ENCODE measurements at regions not wholly inside any gene's neighbourhood (a gene's known extent, or its start where the extent isn't known, plus 50 kb on each side); places are given as distances from the start of the nearest gene placed in this dataset.

GRCh38 chr9:134554373-134555093, 87.1 kb upstream of the COL5A1 start:
- no peak for DNase-seq (ENCODE audit: extremely low spot score, unreplicated experiment)

GRCh38 chr9:134555094-134555650, 86.4 kb upstream of the COL5A1 start:
- Mint-ChIP-seq H3K27me3 (peaks cover 12% of the 10 kb centered on the region), H3K4me3 (no peak overlapping the region), H3K4me1 (ENCODE audit: unreplicated experiment) (peaks cover 20% of the 10 kb centered on the region), H3K27ac (no peak overlapping the region), H3K36me3 (no peaks in the 10 kb centered on the region), H3K9me3 (no peaks in the 10 kb centered on the region)
- TF ChIP-seq, protein P1, sequence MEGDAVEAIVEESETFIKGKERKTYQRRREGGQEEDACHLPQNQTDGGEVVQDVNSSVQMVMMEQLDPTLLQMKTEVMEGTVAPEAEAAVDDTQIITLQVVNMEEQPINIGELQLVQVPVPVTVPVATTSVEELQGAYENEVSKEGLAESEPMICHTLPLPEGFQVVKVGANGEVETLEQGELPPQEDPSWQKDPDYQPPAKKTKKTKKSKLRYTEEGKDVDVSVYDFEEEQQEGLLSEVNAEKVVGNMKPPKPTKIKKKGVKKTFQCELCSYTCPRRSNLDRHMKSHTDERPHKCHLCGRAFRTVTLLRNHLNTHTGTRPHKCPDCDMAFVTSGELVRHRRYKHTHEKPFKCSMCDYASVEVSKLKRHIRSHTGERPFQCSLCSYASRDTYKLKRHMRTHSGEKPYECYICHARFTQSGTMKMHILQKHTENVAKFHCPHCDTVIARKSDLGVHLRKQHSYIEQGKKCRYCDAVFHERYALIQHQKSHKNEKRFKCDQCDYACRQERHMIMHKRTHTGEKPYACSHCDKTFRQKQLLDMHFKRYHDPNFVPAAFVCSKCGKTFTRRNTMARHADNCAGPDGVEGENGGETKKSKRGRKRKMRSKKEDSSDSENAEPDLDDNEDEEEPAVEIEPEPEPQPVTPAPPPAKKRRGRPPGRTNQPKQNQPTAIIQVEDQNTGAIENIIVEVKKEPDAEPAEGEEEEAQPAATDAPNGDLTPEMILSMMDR (conservative IDR thresholded peaks at IDR 0.05), result no peak
- no peak for DNase-seq (ENCODE audit: extremely low spot score, unreplicated experiment)

More at GRCh38 chr9:134554373-134555093, 87.1 kb upstream of the COL5A1 start:
- peaks cover 20% of the 10 kb centered on the region for H3K4me1 Mint-ChIP-seq (ENCODE audit: unreplicated experiment)
- TF ChIP-seq, protein P1 (conservative IDR thresholded peaks at IDR 0.05), result no peak
- no peaks in the 10 kb centered on the region for H3K9me3 Mint-ChIP-seq
- H3K4me3 Mint-ChIP-seq, result no peak overlapping the region
- no peak overlapping the region for H3K27ac Mint-ChIP-seq
- no peaks in the 10 kb centered on the region for H3K36me3 Mint-ChIP-seq
- H3K27me3 Mint-ChIP-seq, result peaks cover 12% of the 10 kb centered on the region

- H3K4me3 Mint-ChIP-seq, result no peak overlapping the region
- H3K27me3 Mint-ChIP-seq, result peaks cover 7% of the 10 kb centered on the region
- no peaks in the 10 kb centered on the region for H3K36me3 Mint-ChIP-seq
- no peak for DNase-seq (ENCODE audit: extremely low spot score, unreplicated experiment)
- peaks cover 11% of the 10 kb centered on the region for H3K4me1 Mint-ChIP-seq (ENCODE audit: unreplicated experiment)
- H3K27ac Mint-ChIP-seq, result no peak overlapping the region
- TF ChIP-seq, protein P1 (conservative IDR thresholded peaks at IDR 0.05), result no peak
- H3K9me3 Mint-ChIP-seq, result no peaks in the 10 kb centered on the region
Measured at GRCh38 chr9:134556531-134557068, 85.0 kb upstream of the COL5A1 start.

DNA sequence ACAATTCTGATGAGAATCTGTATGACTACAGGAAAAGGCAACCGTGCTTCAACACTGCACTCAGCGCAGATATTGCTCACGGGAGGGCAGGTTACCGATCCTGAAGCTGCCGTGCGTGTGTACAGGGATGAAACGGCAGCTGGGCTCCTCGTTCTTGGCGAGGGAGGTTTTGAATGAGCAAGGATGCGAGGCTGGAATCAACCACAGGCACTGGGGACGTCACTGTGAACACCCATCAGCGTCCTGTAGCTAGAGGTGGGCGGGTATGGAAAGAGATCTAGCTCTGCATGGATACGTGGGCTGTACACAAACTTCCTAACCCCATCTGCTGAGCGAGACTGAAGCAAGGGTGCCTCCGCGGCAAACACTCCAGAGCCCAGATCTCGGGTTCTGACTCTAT, 84.3 kb upstream of the COL5A1 start:
- TF ChIP-seq, protein P1 (conservative IDR thresholded peaks at IDR 0.05), result no peak
- Mint-ChIP-seq H3K27me3 (peaks cover 9% of the 10 kb centered on the region), H3K27ac (no peak overlapping the region), H3K36me3 (no peaks in the 10 kb centered on the region), H3K9me3 (no peaks in the 10 kb centered on the region), H3K4me3 (no peak overlapping the region), H3K4me1 (ENCODE audit: unreplicated experiment) (peaks cover 5% of the 10 kb centered on the region)
- peak; percentile 49 for DNase-seq (ENCODE audit: extremely low spot score, unreplicated experiment)

- H3K36me3 Mint-ChIP-seq, result no peaks in the 10 kb centered on the region
- H3K27me3 Mint-ChIP-seq, result peaks cover 14% of the 10 kb centered on the region
- no peak overlapping the region for H3K27ac Mint-ChIP-seq
- no peaks in the 10 kb centered on the region for H3K9me3 Mint-ChIP-seq
- peaks cover 4% of the 10 kb centered on the region for H3K4me1 Mint-ChIP-seq (ENCODE audit: unreplicated experiment)
- no peak overlapping the region for H3K4me3 Mint-ChIP-seq
- TF ChIP-seq, protein P1 (conservative IDR thresholded peaks at IDR 0.05), result peak; percentile 26
- DNase-seq (ENCODE audit: extremely low spot score, unreplicated experiment), result peak; percentile 43
Measured at GRCh38 chr9:134558124-134558905, 83.3 kb upstream of the COL5A1 start.
